SK-N-MC (cell line): ENCODE measurements at regions not wholly inside any gene's neighbourhood (a gene's known extent, or its start where the extent isn't known, plus 50 kb on each side); places are given as distances from the start of the nearest gene placed in this dataset.

Source experiments
- EZH2 ChIP-seq: fragments of 200-600 bp; sonication (generic); IDR thresholded peaks from one replicate; pipeline ENCODE4 v1.6.1; 2017; ENCODE audit warnings: antibody characterized with exemption
- POLR2AphosphoS5 ChIP-seq: IDR thresholded peaks from 2 replicates; pipeline ENCODE4 v1.6.1; 2012; ENCODE audit warnings: mild to moderate bottlenecking, low read depth, low read length, borderline replicate concordance

DNA sequence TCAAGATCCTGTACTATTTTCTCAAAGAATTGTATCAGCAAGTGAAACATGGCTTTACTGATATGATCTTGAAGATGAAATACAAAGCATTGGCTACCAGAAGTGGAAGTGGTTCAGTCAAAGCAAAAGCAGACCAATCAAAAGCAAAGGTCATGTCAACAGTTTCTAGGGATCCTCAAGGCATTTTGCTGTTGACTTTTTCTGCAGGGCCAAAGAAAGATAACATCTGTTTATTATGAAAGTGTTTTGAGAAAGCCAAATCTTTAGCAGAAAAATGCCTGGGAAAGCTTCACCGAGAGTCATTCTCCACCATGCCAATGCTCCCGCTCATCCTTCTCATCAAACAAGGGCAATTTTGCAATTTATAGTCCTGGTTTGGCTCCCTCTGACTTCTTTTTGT is 90.3 kb upstream of the ACO1 start:
- TF ChIP-seq POLR2AphosphoS5 (no peak), EZH2 (no peak)
